GM12878 (cell line): ENCODE measurements at regions not wholly inside any gene's neighbourhood (a gene's known extent, or its start where the extent isn't known, plus 50 kb on each side); places are given as distances from the start of the nearest gene placed in this dataset.

Experiments
- ATAC-seq: fragments of 200-7000 bp; cut with Tn5 transposase; 3 replicates; pipeline ENCODE4 v1.9.1; 2020; ENCODE audit warnings: mild to moderate bottlenecking, moderate library complexity
- BruUV-seq: library from RNA; stranded (reverse); fragments of 400-500 nt; replicated peaks from 2 replicates; lab custom pipeline; 2021; lab: Mats Ljungman, UMichigan
- CTCF ChIA-PET: fragments of 300-600 bp; sonication (Branson Sonifier 250); formaldehyde crosslinking; extraction: SDS; loops from one replicate; lab custom pipeline; 2021; ENCODE audit warnings: inconsistent platforms; lab: Yijun Ruan, JAX
- POLR2A ChIA-PET: fragments of 350-600 bp; formaldehyde crosslinking; extraction: SDS; loops from one replicate; lab custom pipeline; 2021; ENCODE audit warnings: inconsistent platforms; lab: Charles Lee
- RAD21 ChIA-PET: fragments of 300-600 bp; sonication (Branson Sonifier 250); formaldehyde crosslinking; loops from one replicate; lab custom pipeline; 2023; ENCODE audit warnings: antibody characterized with exemption; ENCODE audit not compliant: unreplicated experiment; lab: Charles Lee
- SMC1A ChIA-PET: fragments of 300-600 bp; sonication (Branson Sonifier 250); formaldehyde crosslinking; loops from one replicate; lab custom pipeline; 2023; ENCODE audit not compliant: unreplicated experiment, uncharacterized antibody; lab: Charles Lee
- DNase-seq: peaks from one replicate; pipeline ENCODE4 v3.0.0-alpha.2; 2011; ENCODE audit warnings: low read depth, low spot score
- FAIRE-seq: peaks from 3 replicates; lab custom pipeline; 2011; peaks lifted over from hg19 to GRCh38; lab: Jason Lieb, UNC
- H2AFZ ChIP-seq: 2 replicates; pipeline ENCODE4 v1.6.0; 2011; ENCODE audit warnings: low read depth, low read length, control low read depth; ENCODE audit not compliant: control insufficient read depth
- H3K27ac ChIP-seq: 2 replicates; pipeline ENCODE4 v1.5.1; 2011; ENCODE audit warnings: control low read depth; ENCODE audit not compliant: control insufficient read depth, insufficient read depth
- H3K27me3 ChIP-seq, 2 experiments: replicated peaks in 1 of 2; 2 replicates each; pipeline versions ENCODE4 v1.6.0 to v1.6.1; 2011; ENCODE audit warnings: low read length in 1 of 2; ENCODE audit not compliant: control insufficient read depth in 2 of 2, insufficient read depth in 2 of 2
- H3K36me3 ChIP-seq, 2 experiments: 2 replicates each; pipeline ENCODE4 v1.5.1; 2011; ENCODE audit warnings: low read length in 1 of 2; ENCODE audit not compliant: control insufficient read depth in 2 of 2, insufficient read depth in 2 of 2
- H3K4me1 ChIP-seq: 2 replicates; pipeline ENCODE4 v1.6.1; 2011; ENCODE audit warnings: mild to moderate bottlenecking, low read length, moderate library complexity, mixed read lengths; ENCODE audit not compliant: control insufficient read depth, insufficient read depth
- H3K4me2 ChIP-seq: 2 replicates; pipeline ENCODE4 v1.6.0; 2011; ENCODE audit warnings: control low read depth; ENCODE audit not compliant: control insufficient read depth, insufficient read depth
- H3K4me3 ChIP-seq: fragments of 200-600 bp; sonication (generic); 2 replicates; pipeline ENCODE4 v1.5.1; 2016
- H3K79me2 ChIP-seq: 2 replicates; pipeline ENCODE4 v1.6.0; 2011; ENCODE audit warnings: low read length; ENCODE audit not compliant: control insufficient read depth, insufficient read depth
- H3K9ac ChIP-seq: 2 replicates; pipeline ENCODE4 v1.8.0; 2011; ENCODE audit warnings: low read length, control low read depth, mixed read lengths; ENCODE audit not compliant: control insufficient read depth, insufficient read depth
- H3K9me3 ChIP-seq: replicated peaks from 3 replicates; pipeline ENCODE4 v1.5.1; 2011; ENCODE audit warnings: mild to moderate bottlenecking, low read length; ENCODE audit not compliant: control insufficient read depth, insufficient read depth
- H4K20me1 ChIP-seq: 2 replicates; pipeline ENCODE4 v1.6.0; 2011; ENCODE audit not compliant: control insufficient read depth, insufficient read depth
- BHLHE40 ChIP-seq, 2 experiments: fragments of 450-650 bp in 1 of 2; IDR thresholded peaks; 2 replicates each; pipeline ENCODE4 v1.6.1; 2011 to 2017; ENCODE audit warnings: low read depth in 2 of 2, borderline replicate concordance in 1 of 2, improper control_type of control experiment in 1 of 2, low read length in 1 of 2, mild to moderate bottlenecking in 1 of 2
- CBX5 ChIP-seq: sonication (generic); IDR thresholded peaks from 2 replicates; pipeline ENCODE4 v1.6.1; 2016; ENCODE audit warnings: low read depth, moderate library complexity, mild to moderate bottlenecking, inconsistent platforms
- CEBPB ChIP-seq, 2 experiments: fragments of 150-350 bp in 1 of 2; IDR thresholded peaks; 2 replicates each; pipeline ENCODE4 v1.6.1; 2012 to 2014; ENCODE audit warnings: low read depth in 2 of 2, low read length in 2 of 2, borderline replicate concordance in 1 of 2, inconsistent platforms in 1 of 2
- CHD4 ChIP-seq: fragments of 200-600 bp; sonication (generic); IDR thresholded peaks from 2 replicates; pipeline ENCODE4 v1.6.1; 2016; ENCODE audit warnings: mild to moderate bottlenecking
- E4F1 ChIP-seq: fragments of 450-650 bp; IDR thresholded peaks from 2 replicates; pipeline ENCODE4 v1.6.1; 2018; ENCODE audit warnings: borderline replicate concordance, mild to moderate bottlenecking; ENCODE audit not compliant: partially characterized antibody
- FOXK2 ChIP-seq: fragments of 450-650 bp; IDR thresholded peaks from 2 replicates; pipeline ENCODE4 v1.6.1; 2017; ENCODE audit warnings: mild to moderate bottlenecking, moderate library complexity
- HDGF ChIP-seq: fragments of 450-650 bp; IDR thresholded peaks from 2 replicates; pipeline ENCODE4 v1.6.1; 2016; ENCODE audit warnings: antibody characterized with exemption
- IKZF2 ChIP-seq, 2 experiments: fragments of 450-650 bp; IDR thresholded peaks; 2 replicates each; pipeline ENCODE4 v1.6.1; 2017; ENCODE audit warnings: mild to moderate bottlenecking in 2 of 2, moderate library complexity in 2 of 2
- IRF4 ChIP-seq: IDR thresholded peaks from 2 replicates; pipeline ENCODE4 v1.6.1; 2011; ENCODE audit warnings: low read depth, low read length
- NKRF ChIP-seq: fragments of 450-650 bp; conservative IDR thresholded peaks from 2 replicates; pipeline ENCODE4 v1.6.1; 2017; ENCODE audit warnings: mild to moderate bottlenecking, moderate library complexity
- TBL1XR1 ChIP-seq: IDR thresholded peaks from 2 replicates; pipeline ENCODE4 v1.6.1; 2012; ENCODE audit warnings: low read depth, low read length, improper control_type of control experiment
- USF2 ChIP-seq: IDR thresholded peaks from 2 replicates; pipeline ENCODE4 v1.6.1; 2011; ENCODE audit warnings: low read depth, low read length, improper control_type of control experiment, borderline replicate concordance
- WRNIP1 ChIP-seq: IDR thresholded peaks from 2 replicates; pipeline ENCODE4 v1.6.1; 2011; ENCODE audit warnings: low read depth, low read length, improper control_type of control experiment, borderline replicate concordance
- ZNF217 ChIP-seq: fragments of 450-650 bp; IDR thresholded peaks from 2 replicates; pipeline ENCODE4 v1.6.1; 2017; ENCODE audit warnings: antibody characterized with exemption, mild to moderate bottlenecking
- ZSCAN29 ChIP-seq: fragments of 450-650 bp; IDR thresholded peaks from 2 replicates; pipeline ENCODE4 v1.6.1; 2017; ENCODE audit warnings: mild to moderate bottlenecking, moderate library complexity
- WGBS: methylation state at CpG from one replicate; pipeline ENCODE4 v1.1.6; 2016; ENCODE audit warnings: low lambda C conversion rate; ENCODE audit not compliant: insufficient replicate concordance, insufficient coverage; ENCODE audit errors: missing lambda C conversion rate; 5-methylcytosine and 5-hydroxymethylcytosine counted together
- in situ Hi-C: fragments of 300-500 bp; cut with MboI; formaldehyde crosslinking; loops from 9 replicates; pipeline ENCODE4 v1.14.3; 2018; ENCODE audit warnings: mixed read lengths
- intact Hi-C: fragments of 100-400 bp; cut with micrococcal nuclease; formaldehyde crosslinking; loops from one replicate; pipeline ENCODE4 v1.14.2; 2022; ENCODE audit not compliant: unreplicated experiment

- no TSS peak for BruUV-seq
- Histone ChIP-seq H3K4me3 (no peak overlapping the region), H3K9ac (no peak overlapping the region), H3K4me1 (no peaks in the 10 kb centered on the region), H3K27ac (no peak overlapping the region), H3K9me3 (no peaks in the 10 kb centered on the region), H3K79me2 (no peaks in the 10 kb centered on the region), H2AFZ (no peak overlapping the region), H3K27me3 (no peaks in the 10 kb centered on the region), H3K36me3 (no peaks in the 10 kb centered on the region), H4K20me1 (no peaks in the 10 kb centered on the region), H3K4me2 (no peak overlapping the region)
- ChIA-PET RAD21 (no interaction called here), CTCF (no interaction called here), POLR2A (no interaction called here), SMC1A (no interaction called here)
- intact Hi-C loops (no loop called here), in situ Hi-C loops (no loop called here)
- 0% methylated on average over 1 of the region's 1 CpG for WGBS
- DNase-seq (no peak), FAIRE-seq (no peak), ATAC-seq (no peak)
- TF ChIP-seq BHLHE40 (IDR thresholded peaks at IDR 0.05; ENCODE audit: borderline replicate concordance in 1 of 2, low read depth in 2 of 2, low read length in 1 of 2) = no peak
- no peak for TF ChIP-seq IRF4
- no peak for TF ChIP-seq E4F1
- TF ChIP-seq IKZF2 (IDR thresholded peaks at IDR 0.05) = no peak
- TF ChIP-seq HDGF = no peak
- no peak for TF ChIP-seq ZNF217
Observed at GRCh38 chr7:10106609-10107008, 867.1 kb upstream of the PHF14 start.

GRCh38 chr7:10116511-10116910, 857.2 kb upstream of the PHF14 start:
- intact Hi-C loops (no loop called here), in situ Hi-C loops (no loop called here)
- Histone ChIP-seq H4K20me1 (no peaks in the 10 kb centered on the region), H3K4me2 (no peak overlapping the region), H3K9me3 (no peaks in the 10 kb centered on the region), H3K36me3 (no peaks in the 10 kb centered on the region), H3K79me2 (no peaks in the 10 kb centered on the region), H3K4me3 (no peak overlapping the region), H2AFZ (no peak overlapping the region), H3K9ac (no peak overlapping the region), H3K27me3 (no peaks in the 10 kb centered on the region), H3K4me1 (no peaks in the 10 kb centered on the region), H3K27ac (no peak overlapping the region)
- ChIA-PET POLR2A (no interaction called here), SMC1A (no interaction called here), CTCF (no interaction called here), RAD21 (no interaction called here)
- WGBS = 40% methylated on average over 6 of the region's 6 CpGs
- no TSS peak for BruUV-seq
- ATAC-seq (no peak), FAIRE-seq (no peak), DNase-seq (no peak)
- no peak for TF ChIP-seq FOXK2
- no peak for TF ChIP-seq NKRF
- TF ChIP-seq USF2 = no peak
- no peak for TF ChIP-seq IKZF2 (IDR thresholded peaks at IDR 0.05)
- no peak for TF ChIP-seq WRNIP1
- no peak for TF ChIP-seq CBX5
- no peak for TF ChIP-seq ZSCAN29
- TF ChIP-seq CHD4 = no peak
- TF ChIP-seq CEBPB (IDR thresholded peaks at IDR 0.05; ENCODE audit: borderline replicate concordance in 1 of 2, low read depth in 2 of 2, low read length in 2 of 2) = no peak
- TF ChIP-seq TBL1XR1 = no peak
